ENCODE measurements at regions not wholly inside any gene's neighbourhood (a gene's known extent, or its start where the extent isn't known, plus 50 kb on each side); places are given as distances from the start of the nearest gene placed in this dataset.

DNA sequence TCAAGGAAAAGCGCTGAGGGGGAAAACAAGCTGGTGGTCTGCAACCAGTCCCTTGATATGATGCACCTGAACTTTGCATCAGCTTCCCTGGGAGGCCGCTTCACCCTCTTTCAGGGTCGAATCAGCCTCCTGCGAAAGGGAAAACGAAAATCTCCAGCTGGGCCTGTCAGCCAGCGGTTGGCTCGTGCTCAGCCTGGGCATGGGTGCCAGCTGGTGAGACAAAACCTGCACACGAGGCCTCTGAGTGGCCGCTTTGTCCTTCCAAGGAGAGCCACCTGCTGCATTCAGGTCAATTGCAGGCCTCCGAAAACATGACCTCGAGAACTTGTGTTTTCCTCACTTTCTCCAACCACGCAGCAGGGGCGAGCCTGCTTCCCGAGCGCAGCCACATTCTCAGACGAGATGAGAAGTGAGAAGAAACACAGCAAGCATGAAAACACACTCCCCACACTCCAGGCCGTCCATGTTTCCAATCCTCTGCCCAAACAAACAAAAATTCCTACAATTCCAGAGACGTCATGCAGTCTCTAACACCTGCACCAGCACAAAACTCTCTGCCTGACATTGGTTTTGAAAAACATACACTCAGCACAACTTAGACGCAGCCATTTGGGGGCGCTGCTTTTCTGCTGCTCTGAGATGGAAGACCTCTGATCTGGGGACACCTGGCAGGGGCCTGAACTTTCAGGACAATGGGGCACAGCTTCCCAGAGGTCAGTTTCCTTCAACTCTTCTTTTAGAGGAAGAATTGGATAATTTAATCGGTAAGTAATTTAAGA is 77.1 kb downstream of the DHCR7 start:
- TF ChIP-seq, protein P1, sequence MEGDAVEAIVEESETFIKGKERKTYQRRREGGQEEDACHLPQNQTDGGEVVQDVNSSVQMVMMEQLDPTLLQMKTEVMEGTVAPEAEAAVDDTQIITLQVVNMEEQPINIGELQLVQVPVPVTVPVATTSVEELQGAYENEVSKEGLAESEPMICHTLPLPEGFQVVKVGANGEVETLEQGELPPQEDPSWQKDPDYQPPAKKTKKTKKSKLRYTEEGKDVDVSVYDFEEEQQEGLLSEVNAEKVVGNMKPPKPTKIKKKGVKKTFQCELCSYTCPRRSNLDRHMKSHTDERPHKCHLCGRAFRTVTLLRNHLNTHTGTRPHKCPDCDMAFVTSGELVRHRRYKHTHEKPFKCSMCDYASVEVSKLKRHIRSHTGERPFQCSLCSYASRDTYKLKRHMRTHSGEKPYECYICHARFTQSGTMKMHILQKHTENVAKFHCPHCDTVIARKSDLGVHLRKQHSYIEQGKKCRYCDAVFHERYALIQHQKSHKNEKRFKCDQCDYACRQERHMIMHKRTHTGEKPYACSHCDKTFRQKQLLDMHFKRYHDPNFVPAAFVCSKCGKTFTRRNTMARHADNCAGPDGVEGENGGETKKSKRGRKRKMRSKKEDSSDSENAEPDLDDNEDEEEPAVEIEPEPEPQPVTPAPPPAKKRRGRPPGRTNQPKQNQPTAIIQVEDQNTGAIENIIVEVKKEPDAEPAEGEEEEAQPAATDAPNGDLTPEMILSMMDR (IDR thresholded peaks at IDR 0.05): no peak
- TF ChIP-seq POLR2A (IDR thresholded peaks at IDR 0.05): no peak
